Ectodermal cell (in vitro differentiated cells): ENCODE measurements at regions not wholly inside any gene's neighbourhood (a gene's known extent, or its start where the extent isn't known, plus 50 kb on each side); places are given as distances from the start of the nearest gene placed in this dataset.

Experiments
- H3K27ac ChIP-seq: 2 replicates; pipeline ENCODE4 v1.7.0; 2013; ENCODE audit warnings: mild to moderate bottlenecking, low read depth, low read length; ENCODE audit not compliant: insufficient read depth, poor library complexity, severe bottlenecking
- H3K27me3 ChIP-seq: 2 replicates; pipeline ENCODE4 v1.7.0; 2013; ENCODE audit warnings: mild to moderate bottlenecking, low read length; ENCODE audit not compliant: insufficient read depth, control insufficient read depth, poor library complexity, severe bottlenecking
- H3K36me3 ChIP-seq: one replicate; pipeline ENCODE4 v1.7.0; 2013; ENCODE audit warnings: low read length; ENCODE audit not compliant: control insufficient read depth, insufficient read depth
- H3K4me1 ChIP-seq: one replicate; pipeline ENCODE4 v1.7.0; 2013; ENCODE audit warnings: low read length; ENCODE audit not compliant: control insufficient read depth, insufficient read depth
- H3K4me3 ChIP-seq: 2 replicates; pipeline ENCODE4 v1.7.0; 2013; ENCODE audit warnings: low read depth, low read length, control low read depth; ENCODE audit not compliant: insufficient read depth
- H3K9me3 ChIP-seq: 2 replicates; pipeline ENCODE4 v1.7.0; 2013; ENCODE audit warnings: mild to moderate bottlenecking, low read length, moderate library complexity; ENCODE audit not compliant: control insufficient read depth
- WGBS, 2 experiments: methylation state at CpG; one replicate each; pipeline ENCODE4 v1.1.7; 2013; ENCODE audit warnings: missing lambda C conversion rate in 2 of 2; 5-methylcytosine and 5-hydroxymethylcytosine counted together

- Histone ChIP-seq H3K36me3 (no peaks in the 10 kb centered on the region), H3K27ac (no peak overlapping the region), H3K4me3 (no peak overlapping the region), H3K27me3 (no peaks in the 10 kb centered on the region), H3K4me1 (no peaks in the 10 kb centered on the region), H3K9me3 (no peaks in the 10 kb centered on the region)
These were observed 299.7 kb downstream of the NFIB start for GRCh38 chr9:14014218-14014617.

- Histone ChIP-seq H3K27me3 (no peaks in the 10 kb centered on the region), H3K4me3 (no peak overlapping the region), H3K4me1 (no peaks in the 10 kb centered on the region), H3K27ac (no peak overlapping the region), H3K36me3 (no peaks in the 10 kb centered on the region), H3K9me3 (no peaks in the 10 kb centered on the region)
- 85 to 95% methylated on average over 2 to 3 of the region's 3 CpGs for WGBS, 2 experiments
These were observed 302.0 kb downstream of the NFIB start for GRCh38 chr9:14011799-14012560.

- WGBS, 2 experiments, result 88 to 90% methylated on average over 18 to 19 of the region's 19 CpGs
- no peak overlapping the region for H3K27ac ChIP-seq
- no peaks in the 10 kb centered on the region for H3K36me3 ChIP-seq
- H3K4me1 ChIP-seq, result no peaks in the 10 kb centered on the region
- no peaks in the 10 kb centered on the region for H3K9me3 ChIP-seq
- no peaks in the 10 kb centered on the region for H3K27me3 ChIP-seq
- no peak overlapping the region for H3K4me3 ChIP-seq
These were observed 306.7 kb downstream of the NFIB start for GRCh38 chr9:14007190-14007769.

- Histone ChIP-seq H3K9me3 (no peaks in the 10 kb centered on the region), H3K27me3 (no peaks in the 10 kb centered on the region), H3K27ac (no peak overlapping the region), H3K4me1 (no peaks in the 10 kb centered on the region), H3K4me3 (no peak overlapping the region), H3K36me3 (no peaks in the 10 kb centered on the region)
- WGBS, 2 experiments, result 69 to 81% methylated on average over 10 of the region's 10 CpGs
These were observed 307.4 kb downstream of the NFIB start for GRCh38 chr9:14006386-14007187.

GRCh38 chr9:14004110-14004509 lies 309.8 kb downstream of the NFIB start:
- 100% methylated on average over 1 of the region's 1 CpG for WGBS, 2 experiments
- Histone ChIP-seq H3K4me1 (no peaks in the 10 kb centered on the region), H3K4me3 (no peak overlapping the region), H3K9me3 (no peaks in the 10 kb centered on the region), H3K36me3 (no peaks in the 10 kb centered on the region), H3K27ac (no peak overlapping the region), H3K27me3 (no peaks in the 10 kb centered on the region)

- Histone ChIP-seq H3K9me3 (no peaks in the 10 kb centered on the region), H3K4me3 (no peak overlapping the region), H3K27me3 (no peaks in the 10 kb centered on the region), H3K27ac (no peak overlapping the region), H3K4me1 (no peaks in the 10 kb centered on the region), H3K36me3 (no peaks in the 10 kb centered on the region)
- 95 to 99% methylated on average over 3 of the region's 3 CpGs for WGBS, 2 experiments
These were observed 319.7 kb downstream of the NFIB start for GRCh38 chr9:13994240-13994639.

- 90 to 92% methylated on average over 6 to 7 of the region's 7 CpGs for WGBS, 2 experiments
- no peaks in the 10 kb centered on the region for H3K9me3 ChIP-seq
- no peak overlapping the region for H3K27ac ChIP-seq
- H3K27me3 ChIP-seq, result no peaks in the 10 kb centered on the region
- H3K4me3 ChIP-seq, result no peak overlapping the region
- H3K36me3 ChIP-seq, result no peaks in the 10 kb centered on the region
- no peaks in the 10 kb centered on the region for H3K4me1 ChIP-seq
These were observed 320.2 kb downstream of the NFIB start for GRCh38 chr9:13993632-13994185.

GRCh38 chr9:13992138-13993088 lies 321.5 kb downstream of the NFIB start:
- Histone ChIP-seq H3K4me1 (no peaks in the 10 kb centered on the region), H3K27ac (no peak overlapping the region), H3K36me3 (no peaks in the 10 kb centered on the region), H3K4me3 (no peak overlapping the region), H3K27me3 (no peaks in the 10 kb centered on the region), H3K9me3 (no peaks in the 10 kb centered on the region)
- WGBS, 2 experiments, result 92 to 95% methylated on average over 8 of the region's 8 CpGs

- Histone ChIP-seq H3K9me3 (no peaks in the 10 kb centered on the region), H3K36me3 (no peaks in the 10 kb centered on the region), H3K27ac (no peak overlapping the region), H3K4me1 (no peaks in the 10 kb centered on the region), H3K4me3 (no peak overlapping the region), H3K27me3 (no peaks in the 10 kb centered on the region)
- WGBS, 2 experiments, result 81 to 88% methylated on average over 1 of the region's 1 CpG
These were observed 322.5 kb downstream of the NFIB start for GRCh38 chr9:13991395-13991794.
